A172 (cell line): ENCODE measurements at regions not wholly inside any gene's neighbourhood (a gene's known extent, or its start where the extent isn't known, plus 50 kb on each side); places are given as distances from the start of the nearest gene placed in this dataset.

Experiments used
- DNase-seq: peaks from one replicate; pipeline ENCODE4 v3.0.0-alpha.2; 2015; ENCODE audit warnings: low spot score

DNA sequence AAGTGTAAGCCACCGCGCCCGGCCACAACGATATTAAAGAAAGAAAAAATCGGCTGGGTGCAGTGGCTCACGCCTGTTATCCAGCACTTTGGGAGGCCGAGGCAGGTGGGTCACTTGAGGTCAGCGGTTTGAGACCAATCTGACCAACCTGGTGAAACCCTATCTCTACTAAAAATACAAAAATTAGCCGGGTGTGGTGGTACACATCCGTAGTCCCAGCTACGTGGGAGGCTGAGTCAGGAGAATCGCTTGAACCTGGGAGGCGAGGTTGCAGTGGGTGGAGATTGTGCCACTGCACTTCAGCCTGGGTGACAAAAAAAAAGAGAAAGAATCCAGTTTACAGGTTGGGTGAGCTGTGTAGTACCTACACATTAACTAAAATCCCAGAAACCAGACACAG lies 99.9 kb upstream of the CACNA1A start:
- no peak for DNase-seq

DNA sequence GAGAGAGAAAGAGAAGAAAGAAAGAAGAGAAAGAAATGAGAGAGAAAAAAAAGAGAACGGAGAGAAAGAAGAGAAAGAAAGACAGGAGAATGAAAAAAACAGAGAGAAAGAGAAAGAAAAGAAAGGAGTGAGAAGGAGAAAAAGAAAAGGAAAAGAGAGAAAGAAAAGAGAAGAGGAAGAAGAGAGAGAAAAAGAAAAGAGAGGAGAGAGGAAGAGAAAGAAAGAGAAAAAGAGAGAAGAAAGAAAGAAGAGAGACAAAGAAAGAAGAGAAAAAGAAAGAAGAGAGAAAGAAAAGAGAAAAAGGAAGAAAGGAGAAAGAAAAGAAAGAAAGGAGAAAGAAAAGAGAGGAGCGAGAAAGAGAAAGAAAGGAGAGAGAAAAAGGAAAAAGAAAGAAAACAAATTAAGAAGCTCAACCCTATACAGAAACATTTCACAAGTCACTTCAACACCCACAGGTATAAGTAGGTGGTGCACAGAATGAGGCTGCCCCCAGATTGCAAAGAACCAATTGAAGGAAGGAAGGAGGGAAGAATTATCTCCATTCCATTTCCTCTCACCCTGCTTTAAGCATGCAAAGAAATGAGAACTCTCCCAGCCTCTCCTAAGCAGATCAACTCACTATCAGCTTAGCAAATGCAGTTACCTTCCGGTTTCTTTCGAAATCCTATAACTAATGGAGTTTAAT lies 98.8 kb upstream of the CACNA1A start:
- no peak for DNase-seq

DNA sequence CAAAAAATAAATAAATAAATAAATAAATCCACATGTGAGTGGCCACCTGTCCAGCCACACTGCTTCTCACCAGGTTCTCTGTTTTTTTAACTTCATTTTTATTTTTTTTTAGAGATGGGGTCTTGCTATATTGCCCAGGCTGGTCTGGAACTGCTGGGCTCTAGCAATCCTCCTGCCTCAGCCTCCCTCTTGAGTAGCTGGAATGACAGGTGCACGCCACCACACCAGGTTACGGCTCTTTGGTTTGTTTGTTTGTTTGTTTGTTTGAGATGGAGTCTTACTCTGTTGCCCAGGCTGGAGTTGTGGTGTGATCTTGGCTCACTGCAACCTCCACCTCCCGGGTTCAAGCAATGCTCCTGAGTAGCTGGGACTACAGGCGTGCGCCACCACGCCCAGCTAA lies 94.5 kb upstream of the CACNA1A start:
- DNase-seq, result no peak

DNA sequence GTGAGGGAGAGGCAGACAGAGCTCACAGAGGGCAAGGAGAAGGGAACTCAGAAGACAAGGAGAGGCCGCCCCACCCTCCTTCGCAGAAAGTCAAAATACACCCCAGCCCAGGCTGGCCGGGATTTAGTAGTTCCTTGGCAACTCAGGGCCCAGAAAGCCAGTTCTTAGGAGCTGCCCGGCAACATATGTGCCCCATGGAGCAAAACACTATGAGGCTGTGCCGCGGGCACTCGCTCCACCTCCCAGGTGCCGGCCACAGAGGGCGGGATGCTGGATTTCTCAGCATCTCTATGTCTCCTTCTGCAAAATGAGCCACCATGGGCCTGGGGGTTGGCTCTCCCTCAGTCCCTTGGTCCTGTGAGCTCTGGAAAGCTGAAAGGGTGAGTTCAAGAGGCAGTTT lies 93.8 kb upstream of the CACNA1A start:
- no peak for DNase-seq

DNA sequence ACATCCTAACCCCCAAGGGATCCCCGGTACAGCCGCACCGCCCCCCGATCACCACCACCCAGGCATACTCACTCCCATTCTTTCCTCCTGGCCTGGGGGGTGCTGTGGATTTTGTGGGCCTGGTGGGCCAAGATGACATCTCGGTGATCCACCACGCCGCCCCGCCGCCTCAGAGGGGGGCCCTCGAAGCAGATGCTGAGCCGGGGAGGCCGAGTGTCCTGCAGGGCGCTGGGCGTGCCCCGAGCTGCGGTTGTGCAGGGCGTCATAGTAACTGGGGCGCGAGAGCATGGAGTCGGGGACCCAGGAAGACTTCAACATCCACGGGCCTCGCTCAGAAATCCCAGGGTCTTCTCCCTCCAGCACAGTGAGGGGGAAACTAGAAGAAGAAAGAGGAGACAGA lies 93.4 kb upstream of the CACNA1A start:
- no peak for DNase-seq

DNA sequence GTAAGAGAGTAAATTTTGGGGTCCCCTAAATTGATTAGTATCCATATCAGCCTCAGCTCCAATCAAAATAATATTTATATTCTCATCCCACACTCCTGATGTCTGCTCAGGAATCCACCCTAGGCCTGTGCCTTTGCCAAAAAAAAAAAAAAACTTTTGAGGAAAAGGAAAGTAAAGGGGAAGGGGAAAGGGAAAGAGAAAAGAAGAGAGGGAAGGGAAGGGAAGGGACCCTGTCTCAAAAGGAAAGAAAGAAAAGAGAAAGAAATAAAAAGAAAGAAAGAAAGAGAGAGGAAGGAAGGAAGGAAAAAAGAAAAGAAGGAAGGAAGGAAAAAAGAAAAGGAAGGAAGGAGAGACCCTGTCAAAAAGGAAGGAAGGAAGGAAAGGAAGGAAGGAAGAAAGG lies 91.8 kb upstream of the CACNA1A start:
- no peak for DNase-seq

DNA sequence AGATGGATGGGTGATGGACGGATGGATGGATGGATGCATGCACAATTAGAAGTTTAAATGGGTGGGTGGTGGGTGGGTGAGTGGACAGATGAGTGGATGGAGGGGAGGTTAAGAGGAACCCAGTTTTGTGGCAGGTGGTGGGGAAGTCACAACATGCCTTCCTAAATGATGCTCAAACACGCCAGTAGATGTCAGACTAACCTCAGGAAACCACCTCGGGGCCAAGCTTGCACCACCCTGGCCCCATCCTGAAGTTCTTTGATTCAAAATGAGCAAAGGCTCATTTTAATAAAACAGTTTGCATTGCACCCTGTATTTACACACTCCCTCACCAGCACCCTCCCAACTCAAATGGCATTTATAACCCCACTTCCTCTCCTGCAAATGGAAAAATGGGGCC lies 91.4 kb upstream of the CACNA1A start:
- peak; percentile 73 for DNase-seq

DNA sequence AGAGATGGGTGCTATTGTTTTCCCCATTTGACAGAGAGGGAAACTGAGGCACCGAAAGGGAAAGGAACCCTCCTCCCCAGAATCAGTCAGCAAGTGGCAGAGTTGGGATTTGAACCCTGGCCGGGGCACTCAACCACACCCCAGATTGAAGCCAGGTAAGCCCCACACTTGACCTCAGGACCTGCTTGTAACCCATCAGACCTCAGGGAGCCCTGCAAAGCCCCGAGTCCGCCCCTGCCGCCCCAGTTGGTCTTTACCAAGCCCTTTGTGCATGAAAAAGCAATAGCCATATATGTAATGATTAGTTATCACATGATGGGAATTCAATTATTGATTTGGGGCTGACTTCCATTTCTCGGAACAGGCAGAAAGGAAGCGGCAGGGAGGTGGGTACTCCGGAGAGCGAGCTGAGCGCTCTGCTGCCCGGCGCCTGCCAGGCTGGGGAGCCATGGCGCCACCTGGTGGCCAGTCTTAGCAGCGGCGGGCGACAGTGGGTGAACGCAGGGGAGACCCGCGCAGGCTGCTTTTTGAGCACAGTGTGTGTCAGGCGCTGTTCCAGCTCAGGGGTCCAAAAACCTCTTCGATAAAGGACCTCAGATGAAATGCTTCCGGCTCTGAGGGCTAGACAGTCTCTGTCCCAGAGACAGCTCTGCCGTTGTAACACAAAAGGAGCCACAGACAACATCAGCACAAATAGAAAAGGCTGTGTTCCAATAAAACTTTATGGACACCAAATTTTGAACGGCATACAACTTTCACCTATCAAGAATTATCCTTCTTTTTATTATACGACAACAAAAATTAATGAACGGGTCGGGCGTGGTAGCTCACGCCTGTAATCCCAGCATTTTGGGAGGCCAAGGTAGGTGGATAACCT lies 82.9 kb upstream of the CACNA1A start:
- peak; percentile 60 for DNase-seq

DNA sequence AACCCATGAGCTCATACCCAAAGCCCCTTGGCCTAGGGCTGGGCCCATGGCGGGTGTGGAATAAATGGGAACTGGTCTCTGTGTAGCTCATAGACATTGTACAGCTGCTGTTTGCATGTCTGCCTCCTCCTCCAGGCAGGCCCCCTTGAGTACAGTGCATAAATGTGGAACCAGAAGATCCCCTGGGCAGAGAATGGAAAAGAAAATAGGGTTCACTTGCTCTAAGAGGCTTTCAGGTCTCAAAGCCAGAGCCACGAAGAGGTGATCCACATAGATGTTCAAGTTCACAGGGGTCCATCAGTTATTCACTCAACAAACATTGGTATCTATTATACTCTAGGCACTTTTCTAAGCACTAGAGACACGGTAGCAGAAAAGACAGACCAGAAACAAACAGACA lies 79.2 kb upstream of the CACNA1A start:
- no peak for DNase-seq

DNA sequence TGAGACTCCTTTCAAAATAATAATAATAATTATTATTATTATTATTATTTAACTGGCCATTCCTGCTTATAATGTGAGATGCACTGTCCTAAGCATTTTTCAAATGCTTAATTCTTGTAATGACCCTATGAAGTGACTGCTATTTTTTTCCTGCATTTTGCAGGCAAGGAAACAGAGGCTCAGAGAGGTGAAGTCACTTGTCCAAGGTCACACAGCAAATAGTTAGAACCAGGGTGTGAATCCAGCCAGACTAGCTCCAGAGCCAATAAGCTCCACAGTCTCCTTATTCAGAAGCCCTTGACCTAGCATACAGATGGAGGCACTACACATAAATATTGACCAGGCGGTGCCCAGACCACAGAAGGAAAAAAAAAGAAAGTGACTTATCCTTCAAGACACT lies 77.5 kb upstream of the CACNA1A start:
- DNase-seq, result no peak

DNA sequence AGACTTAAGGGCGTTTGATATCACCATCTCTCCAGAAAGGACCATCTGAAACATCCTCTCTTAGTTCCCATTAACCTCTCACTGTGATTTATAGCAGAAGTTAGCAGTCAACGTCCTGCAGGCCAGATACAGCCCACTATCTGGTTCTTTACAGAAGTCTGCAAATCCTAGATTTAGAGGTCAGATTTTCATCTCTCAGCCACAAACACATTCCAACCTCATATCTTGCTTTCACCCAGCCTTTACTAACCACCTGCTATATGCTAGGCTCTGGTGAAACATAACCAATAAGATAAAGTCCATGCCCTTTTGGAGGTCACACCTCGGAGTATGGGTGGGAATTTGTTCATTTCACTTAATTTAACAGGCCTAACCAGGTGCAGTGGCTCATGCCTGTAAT lies 76.8 kb upstream of the CACNA1A start:
- no peak for DNase-seq

DNA sequence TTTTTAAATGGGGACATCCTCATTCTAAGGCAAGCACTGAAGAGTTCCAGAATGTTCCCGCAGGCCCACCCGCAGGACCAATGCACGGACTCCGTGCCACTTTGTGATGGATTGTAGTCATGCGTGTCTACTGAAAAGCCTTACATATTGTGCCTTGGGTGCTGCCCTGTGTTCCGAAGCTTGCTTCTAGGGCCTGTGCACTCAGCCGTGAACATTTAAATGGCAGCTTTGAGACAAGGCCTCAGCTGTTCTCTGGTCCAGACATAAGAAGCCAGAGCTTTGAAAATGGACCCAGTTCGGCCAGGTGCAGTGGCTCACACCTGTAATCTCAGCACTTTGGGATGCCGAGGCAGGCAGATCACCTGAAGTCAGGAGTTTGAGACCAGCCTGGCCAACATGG lies 75.3 kb upstream of the CACNA1A start:
- DNase-seq, result no peak

DNA sequence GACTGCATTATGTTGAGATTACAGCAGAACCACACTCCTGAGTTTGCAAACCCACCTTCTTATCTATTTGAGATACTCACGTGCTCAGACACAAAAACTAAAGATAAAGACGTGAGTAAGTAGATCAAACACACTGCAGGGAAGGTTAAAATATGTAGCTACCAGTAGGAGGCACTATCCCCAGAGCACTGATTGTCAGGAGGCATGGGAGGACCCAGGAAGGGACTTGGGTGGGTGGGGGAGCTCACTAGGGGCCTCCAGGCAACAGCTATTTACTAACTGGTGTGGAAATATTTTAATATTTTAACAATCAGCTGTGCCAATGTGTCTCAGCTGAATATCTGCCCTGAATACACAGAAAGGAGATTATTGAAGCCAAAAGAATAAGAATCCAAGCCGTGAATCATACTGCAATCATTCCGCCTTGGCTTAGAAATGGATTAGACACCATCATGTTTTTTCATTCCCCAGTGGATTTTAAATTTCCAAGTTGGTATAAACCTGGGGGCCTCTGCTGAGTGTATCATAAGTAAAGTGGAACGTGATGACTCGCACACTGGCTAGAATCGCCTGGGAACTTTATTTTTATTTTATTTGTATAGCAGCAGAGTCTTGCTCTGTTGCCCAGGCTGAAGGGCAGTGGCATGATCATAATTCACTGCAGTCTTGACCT lies 73.2 kb upstream of the CACNA1A start:
- DNase-seq, result no peak

DNA sequence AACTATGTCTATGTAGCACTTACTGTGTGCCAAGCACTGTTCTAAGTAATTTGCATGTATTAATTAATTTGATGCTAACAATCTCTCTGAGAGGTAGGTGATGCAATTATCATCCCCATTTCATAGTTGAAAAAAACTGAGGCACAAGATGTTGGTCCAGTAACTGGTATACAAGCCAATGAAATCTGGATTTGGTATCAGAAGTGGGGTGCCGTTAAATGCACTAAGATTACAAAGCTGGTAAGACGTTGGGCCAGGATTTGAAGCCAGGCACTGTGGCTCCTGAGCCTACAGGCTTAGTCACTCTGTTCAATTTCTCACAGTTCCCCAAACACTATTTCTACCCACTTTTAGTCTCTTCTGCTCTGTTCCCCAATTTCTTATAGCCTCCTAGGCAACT lies 70.4 kb upstream of the CACNA1A start:
- DNase-seq, result no peak

DNA sequence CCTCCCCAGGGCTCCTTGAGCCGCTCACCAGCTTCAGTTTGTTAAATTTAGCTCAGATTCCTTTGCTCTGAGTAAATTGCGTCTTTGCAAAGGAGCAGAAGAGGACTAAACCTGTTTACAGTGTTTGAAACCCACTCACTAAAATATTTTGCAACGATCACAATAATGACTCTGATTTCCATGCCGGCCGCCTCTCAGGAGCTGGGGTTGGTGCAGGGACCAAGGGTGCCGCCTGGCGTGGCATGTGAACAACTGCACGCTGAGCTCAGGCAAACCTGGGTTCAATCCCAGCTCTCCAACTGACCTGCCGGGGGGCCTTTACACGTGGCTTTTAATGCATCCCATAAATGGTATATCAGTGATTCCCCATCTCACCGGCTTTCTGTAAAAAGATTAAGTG lies 68.7 kb upstream of the CACNA1A start:
- peak; percentile 16 for DNase-seq

DNA sequence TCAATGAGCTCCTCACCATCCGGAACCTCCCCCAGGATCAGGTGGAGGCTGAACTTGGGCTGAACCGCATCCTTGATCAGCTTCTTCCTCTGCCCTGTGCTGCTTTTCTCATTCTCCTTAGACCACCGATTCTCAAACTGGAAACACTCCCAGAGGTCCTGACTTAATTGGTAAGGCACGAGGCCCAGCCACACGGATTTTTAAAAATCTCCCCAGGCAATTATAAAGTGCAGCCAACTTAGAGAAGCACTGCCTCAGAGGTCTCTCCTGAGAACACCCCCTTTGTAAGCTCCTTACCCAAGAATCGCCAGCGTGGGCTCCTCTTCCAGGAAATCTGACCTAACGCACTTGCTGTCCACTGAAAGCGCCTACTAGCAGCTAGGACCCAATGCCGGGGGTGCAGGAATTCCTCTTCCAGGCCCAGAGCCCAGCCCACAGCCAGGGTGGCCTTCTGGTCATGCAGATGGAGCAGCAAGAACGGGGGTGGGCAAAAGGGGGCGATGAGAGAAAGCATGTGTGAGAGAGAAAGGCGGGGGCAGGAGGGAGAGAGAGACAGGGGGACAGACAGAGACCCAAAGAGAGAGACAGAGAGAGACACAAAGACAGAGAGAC lies 66.9 kb upstream of the CACNA1A start:
- DNase-seq, result no peak

DNA sequence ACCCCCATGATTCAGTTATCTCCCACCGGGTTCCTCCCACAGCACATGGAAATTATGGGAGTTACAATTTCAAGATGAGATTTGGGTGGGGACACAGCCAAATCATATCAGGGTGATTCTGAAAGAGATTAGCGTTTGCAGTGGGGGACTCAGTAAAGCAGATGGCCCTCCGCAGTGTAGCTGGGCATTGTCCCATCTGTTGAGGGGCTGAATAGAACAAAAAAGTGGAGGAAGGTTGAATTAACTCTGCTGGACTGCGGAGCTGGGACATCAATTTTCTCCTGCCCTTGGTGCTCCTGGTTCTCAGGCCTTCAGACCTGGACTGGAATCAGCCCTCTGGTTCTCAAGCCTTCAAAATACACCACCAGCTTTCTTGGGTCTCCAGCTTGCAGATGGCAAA lies 55.2 kb upstream of the CACNA1A start:
- DNase-seq, result no peak

DNA sequence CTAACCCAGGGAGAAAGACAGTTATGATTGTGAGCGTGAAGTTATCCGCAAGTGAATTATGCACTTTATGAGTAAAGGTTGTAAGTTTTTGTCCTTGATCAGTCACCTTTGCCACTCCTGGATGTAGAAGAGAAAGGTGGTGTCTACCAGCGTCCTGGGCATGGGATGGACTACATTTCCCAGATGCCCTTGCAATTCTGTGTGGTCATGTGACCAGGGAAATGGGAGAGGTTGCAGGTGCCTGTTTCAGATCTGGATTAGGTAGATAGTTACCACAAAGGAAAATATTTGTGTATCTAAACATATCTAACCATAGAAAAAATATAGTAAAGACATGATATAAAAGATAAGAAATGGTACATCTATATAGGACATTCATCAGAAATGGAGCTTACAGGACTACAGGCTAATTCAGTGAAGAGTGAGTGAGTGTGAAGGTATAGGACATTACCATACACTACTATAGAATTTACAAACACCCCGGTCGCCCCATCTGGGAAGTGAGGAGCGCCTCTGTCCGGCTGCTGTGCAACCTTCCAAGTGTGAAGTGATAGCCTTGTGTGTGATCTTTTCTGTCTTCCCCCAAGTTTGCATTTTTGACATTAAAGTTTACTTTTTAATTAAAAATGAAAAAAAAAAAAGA lies 51.6 kb upstream of the CACNA1A start:
- DNase-seq, result no peak

DNA sequence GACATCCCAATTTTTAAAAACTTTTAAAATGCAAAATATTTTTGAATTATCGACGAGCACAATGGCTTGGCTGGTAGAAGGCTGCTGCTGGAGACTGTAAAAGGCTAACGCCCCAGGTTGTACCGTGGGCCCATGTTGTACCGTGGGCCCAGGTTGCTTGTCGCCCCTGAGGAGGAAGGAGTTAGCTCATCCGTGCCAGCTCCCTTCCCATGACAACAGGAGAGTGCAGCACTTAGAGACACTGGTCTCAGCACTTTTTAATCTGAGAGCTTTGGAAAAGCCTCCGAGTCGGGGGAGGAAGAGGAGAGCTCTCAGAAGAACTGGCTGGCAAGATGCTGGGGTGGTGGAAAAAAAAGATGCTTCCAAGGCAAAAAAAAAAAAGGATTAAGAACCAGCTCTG lies 50.3 kb upstream of the CACNA1A start:
- DNase-seq, result no peak
